ENCODE measurements at regions not wholly inside any gene's neighbourhood (a gene's known extent, or its start where the extent isn't known, plus 50 kb on each side); places are given as distances from the start of the nearest gene placed in this dataset.

GRCh38 chr2:7888876-7889275 is 793.0 kb upstream of the ID2 start:
- no peak for TF ChIP-seq POLR2A (IDR thresholded peaks at IDR 0.05; ENCODE audit: extremely low read depth, insufficient read length)
- TF ChIP-seq, protein P1, sequence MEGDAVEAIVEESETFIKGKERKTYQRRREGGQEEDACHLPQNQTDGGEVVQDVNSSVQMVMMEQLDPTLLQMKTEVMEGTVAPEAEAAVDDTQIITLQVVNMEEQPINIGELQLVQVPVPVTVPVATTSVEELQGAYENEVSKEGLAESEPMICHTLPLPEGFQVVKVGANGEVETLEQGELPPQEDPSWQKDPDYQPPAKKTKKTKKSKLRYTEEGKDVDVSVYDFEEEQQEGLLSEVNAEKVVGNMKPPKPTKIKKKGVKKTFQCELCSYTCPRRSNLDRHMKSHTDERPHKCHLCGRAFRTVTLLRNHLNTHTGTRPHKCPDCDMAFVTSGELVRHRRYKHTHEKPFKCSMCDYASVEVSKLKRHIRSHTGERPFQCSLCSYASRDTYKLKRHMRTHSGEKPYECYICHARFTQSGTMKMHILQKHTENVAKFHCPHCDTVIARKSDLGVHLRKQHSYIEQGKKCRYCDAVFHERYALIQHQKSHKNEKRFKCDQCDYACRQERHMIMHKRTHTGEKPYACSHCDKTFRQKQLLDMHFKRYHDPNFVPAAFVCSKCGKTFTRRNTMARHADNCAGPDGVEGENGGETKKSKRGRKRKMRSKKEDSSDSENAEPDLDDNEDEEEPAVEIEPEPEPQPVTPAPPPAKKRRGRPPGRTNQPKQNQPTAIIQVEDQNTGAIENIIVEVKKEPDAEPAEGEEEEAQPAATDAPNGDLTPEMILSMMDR (IDR thresholded peaks at IDR 0.05; ENCODE audit: low read depth, low read length), result no peak
- TF ChIP-seq MYC (IDR thresholded peaks at IDR 0.05; ENCODE audit: low read depth, low read length), result no peak
- TF ChIP-seq MAX (IDR thresholded peaks at IDR 0.05; ENCODE audit: low read depth, low read length), result no peak

Measured in NB4 (cell line).